ENCODE measurements at regions not wholly inside any gene's neighbourhood (a gene's known extent, or its start where the extent isn't known, plus 50 kb on each side); places are given as distances from the start of the nearest gene placed in this dataset.

DNA sequence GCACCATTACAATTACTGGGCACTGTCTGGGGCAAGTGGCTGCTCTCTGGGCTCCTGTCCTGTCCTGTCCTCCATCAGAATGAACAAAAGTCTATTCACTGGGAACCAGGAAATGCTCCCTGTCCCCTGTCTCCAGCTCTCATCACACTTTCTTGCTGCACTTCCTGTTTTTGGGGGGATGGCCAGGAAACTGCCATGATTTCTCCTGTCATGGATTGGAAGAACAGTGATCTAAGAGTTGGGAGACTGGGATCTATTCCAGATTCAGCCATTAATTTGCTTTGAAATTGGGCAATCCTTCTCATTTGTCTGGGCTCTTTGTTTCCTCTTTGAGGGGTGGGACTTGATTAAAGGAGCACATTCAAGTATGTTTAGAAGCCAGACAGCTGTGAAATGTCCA is 61.4 kb upstream of the KIRREL3 start:
- H3K9me3 Mint-ChIP-seq, result no peaks in the 10 kb centered on the region
- Histone ChIP-seq H3K79me2 (replicated peaks; ENCODE audit: insufficient read depth) (no peaks in the 10 kb centered on the region), H3K4me3 (no peak overlapping the region), H3F3A (replicated peaks; ENCODE audit: low read depth) (no peaks in the 10 kb centered on the region), H3K4me1 (ENCODE audit: insufficient read depth) (peaks cover 4% of the 10 kb centered on the region; the same call in 1 of the 2 replicates), H3K27me3 (ENCODE audit: insufficient read depth) (no peaks in the 10 kb centered on the region), H3K4me2 (no peak overlapping the region), H4K20me1 (replicated peaks; ENCODE audit: insufficient read depth) (no peaks in the 10 kb centered on the region), H3K27ac (ENCODE audit: low read depth) (no peak overlapping the region), H3K36me3 (ENCODE audit: insufficient read depth) (no peaks in the 10 kb centered on the region), H2AFZ (peak overlapping the region; percentile 47; the same call in 1 of the 2 replicates), H3K9me2 (ENCODE audit: insufficient read depth) (0 out of 2 replicates have a peak, but pooled peaks cover 7% of the 10 kb centered on the region)
- H3K27me3 Mint-ChIP-seq (ENCODE audit: insufficient read depth, low read depth, poor library complexity), result peaks cover 7% of the 10 kb centered on the region
- H3K36me3 Mint-ChIP-seq (ENCODE audit: low read depth), result no peaks in the 10 kb centered on the region
- H3K4me3 Mint-ChIP-seq, result no peak overlapping the region
- ATAC-seq, result no peak
- TF ChIP-seq JUNB (IDR thresholded peaks at IDR 0.05; ENCODE audit: unreplicated experiment) (no peak), EZH2phosphoT487 (IDR thresholded peaks at IDR 0.05; ENCODE audit: unreplicated experiment) (no peak), POLR2AphosphoS5 (IDR thresholded peaks at IDR 0.05; ENCODE audit: low read depth) (no peak), ZNF114 (CRISPR knock-in tag; IDR thresholded peaks at IDR 0.05) (no peak), STAT1 (IDR thresholded peaks at IDR 0.05; ENCODE audit: unreplicated experiment) (no peak), CREB1 (CRISPR knock-in tag; IDR thresholded peaks at IDR 0.05; ENCODE audit: low read depth) (no peak), NANOG (IDR thresholded peaks at IDR 0.05; ENCODE audit: borderline replicate concordance) (no peak), ZNF331 (CRISPR knock-in tag; IDR thresholded peaks at IDR 0.05; ENCODE audit: low read depth) (no peak), EZH2 (IDR thresholded peaks at IDR 0.05; ENCODE audit: low read depth, unreplicated experiment) (no peak)
- TF ChIP-seq, protein P1, sequence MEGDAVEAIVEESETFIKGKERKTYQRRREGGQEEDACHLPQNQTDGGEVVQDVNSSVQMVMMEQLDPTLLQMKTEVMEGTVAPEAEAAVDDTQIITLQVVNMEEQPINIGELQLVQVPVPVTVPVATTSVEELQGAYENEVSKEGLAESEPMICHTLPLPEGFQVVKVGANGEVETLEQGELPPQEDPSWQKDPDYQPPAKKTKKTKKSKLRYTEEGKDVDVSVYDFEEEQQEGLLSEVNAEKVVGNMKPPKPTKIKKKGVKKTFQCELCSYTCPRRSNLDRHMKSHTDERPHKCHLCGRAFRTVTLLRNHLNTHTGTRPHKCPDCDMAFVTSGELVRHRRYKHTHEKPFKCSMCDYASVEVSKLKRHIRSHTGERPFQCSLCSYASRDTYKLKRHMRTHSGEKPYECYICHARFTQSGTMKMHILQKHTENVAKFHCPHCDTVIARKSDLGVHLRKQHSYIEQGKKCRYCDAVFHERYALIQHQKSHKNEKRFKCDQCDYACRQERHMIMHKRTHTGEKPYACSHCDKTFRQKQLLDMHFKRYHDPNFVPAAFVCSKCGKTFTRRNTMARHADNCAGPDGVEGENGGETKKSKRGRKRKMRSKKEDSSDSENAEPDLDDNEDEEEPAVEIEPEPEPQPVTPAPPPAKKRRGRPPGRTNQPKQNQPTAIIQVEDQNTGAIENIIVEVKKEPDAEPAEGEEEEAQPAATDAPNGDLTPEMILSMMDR (conservative IDR thresholded peaks at IDR 0.05; ENCODE audit: low read depth in 2 of 2), result no peak
- TF ChIP-seq, protein P2, sequence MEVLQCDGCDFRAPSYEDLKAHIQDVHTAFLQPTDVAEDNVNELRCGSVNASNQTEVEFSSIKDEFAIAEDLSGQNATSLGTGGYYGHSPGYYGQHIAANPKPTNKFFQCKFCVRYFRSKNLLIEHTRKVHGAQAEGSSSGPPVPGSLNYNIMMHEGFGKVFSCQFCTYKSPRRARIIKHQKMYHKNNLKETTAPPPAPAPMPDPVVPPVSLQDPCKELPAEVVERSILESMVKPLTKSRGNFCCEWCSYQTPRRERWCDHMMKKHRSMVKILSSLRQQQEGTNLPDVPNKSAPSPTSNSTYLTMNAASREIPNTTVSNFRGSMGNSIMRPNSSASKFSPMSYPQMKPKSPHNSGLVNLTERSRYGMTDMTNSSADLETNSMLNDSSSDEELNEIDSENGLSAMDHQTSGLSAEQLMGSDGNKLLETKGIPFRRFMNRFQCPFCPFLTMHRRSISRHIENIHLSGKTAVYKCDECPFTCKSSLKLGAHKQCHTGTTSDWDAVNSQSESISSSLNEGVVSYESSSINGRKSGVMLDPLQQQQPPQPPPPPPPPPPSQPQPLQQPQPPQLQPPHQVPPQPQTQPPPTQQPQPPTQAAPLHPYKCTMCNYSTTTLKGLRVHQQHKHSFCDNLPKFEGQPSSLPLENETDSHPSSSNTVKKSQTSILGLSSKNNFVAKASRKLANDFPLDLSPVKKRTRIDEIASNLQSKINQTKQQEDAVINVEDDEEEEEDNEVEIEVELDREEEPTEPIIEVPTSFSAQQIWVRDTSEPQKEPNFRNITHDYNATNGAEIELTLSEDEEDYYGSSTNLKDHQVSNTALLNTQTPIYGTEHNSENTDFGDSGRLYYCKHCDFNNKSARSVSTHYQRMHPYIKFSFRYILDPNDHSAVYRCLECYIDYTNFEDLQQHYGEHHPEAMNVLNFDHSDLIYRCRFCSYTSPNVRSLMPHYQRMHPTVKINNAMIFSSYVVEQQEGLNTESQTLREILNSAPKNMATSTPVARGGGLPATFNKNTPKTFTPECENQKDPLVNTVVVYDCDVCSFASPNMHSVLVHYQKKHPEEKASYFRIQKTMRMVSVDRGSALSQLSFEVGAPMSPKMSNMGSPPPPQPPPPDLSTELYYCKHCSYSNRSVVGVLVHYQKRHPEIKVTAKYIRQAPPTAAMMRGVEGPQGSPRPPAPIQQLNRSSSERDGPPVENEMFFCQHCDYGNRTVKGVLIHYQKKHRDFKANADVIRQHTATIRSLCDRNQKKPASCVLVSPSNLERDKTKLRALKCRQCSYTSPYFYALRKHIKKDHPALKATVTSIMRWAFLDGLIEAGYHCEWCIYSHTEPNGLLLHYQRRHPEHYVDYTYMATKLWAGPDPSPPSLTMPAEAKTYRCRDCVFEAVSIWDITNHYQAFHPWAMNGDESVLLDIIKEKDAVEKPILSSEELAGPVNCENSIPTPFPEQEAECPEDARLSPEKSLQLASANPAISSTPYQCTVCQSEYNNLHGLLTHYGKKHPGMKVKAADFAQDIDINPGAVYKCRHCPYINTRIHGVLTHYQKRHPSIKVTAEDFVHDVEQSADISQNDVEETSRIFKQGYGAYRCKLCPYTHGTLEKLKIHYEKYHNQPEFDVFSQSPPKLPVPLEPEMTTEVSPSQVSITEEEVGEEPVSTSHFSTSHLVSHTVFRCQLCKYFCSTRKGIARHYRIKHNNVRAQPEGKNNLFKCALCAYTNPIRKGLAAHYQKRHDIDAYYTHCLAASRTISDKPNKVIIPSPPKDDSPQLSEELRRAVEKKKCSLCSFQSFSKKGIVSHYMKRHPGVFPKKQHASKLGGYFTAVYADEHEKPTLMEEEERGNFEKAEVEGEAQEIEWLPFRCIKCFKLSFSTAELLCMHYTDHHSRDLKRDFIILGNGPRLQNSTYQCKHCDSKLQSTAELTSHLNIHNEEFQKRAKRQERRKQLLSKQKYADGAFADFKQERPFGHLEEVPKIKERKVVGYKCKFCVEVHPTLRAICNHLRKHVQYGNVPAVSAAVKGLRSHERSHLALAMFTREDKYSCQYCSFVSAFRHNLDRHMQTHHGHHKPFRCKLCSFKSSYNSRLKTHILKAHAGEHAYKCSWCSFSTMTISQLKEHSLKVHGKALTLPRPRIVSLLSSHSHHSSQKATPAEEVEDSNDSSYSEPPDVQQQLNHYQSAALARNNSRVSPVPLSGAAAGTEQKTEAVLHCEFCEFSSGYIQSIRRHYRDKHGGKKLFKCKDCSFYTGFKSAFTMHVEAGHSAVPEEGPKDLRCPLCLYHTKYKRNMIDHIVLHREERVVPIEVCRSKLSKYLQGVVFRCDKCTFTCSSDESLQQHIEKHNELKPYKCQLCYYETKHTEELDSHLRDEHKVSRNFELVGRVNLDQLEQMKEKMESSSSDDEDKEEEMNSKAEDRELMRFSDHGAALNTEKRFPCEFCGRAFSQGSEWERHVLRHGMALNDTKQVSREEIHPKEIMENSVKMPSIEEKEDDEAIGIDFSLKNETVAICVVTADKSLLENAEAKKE (CRISPR knock-in tag; IDR thresholded peaks at IDR 0.05), result no peak
- TF ChIP-seq, protein P3, sequence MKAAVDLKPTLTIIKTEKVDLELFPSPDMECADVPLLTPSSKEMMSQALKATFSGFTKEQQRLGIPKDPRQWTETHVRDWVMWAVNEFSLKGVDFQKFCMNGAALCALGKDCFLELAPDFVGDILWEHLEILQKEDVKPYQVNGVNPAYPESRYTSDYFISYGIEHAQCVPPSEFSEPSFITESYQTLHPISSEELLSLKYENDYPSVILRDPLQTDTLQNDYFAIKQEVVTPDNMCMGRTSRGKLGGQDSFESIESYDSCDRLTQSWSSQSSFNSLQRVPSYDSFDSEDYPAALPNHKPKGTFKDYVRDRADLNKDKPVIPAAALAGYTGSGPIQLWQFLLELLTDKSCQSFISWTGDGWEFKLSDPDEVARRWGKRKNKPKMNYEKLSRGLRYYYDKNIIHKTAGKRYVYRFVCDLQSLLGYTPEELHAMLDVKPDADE (IDR thresholded peaks at IDR 0.05), result no peak
- TF ChIP-seq, protein P4, sequence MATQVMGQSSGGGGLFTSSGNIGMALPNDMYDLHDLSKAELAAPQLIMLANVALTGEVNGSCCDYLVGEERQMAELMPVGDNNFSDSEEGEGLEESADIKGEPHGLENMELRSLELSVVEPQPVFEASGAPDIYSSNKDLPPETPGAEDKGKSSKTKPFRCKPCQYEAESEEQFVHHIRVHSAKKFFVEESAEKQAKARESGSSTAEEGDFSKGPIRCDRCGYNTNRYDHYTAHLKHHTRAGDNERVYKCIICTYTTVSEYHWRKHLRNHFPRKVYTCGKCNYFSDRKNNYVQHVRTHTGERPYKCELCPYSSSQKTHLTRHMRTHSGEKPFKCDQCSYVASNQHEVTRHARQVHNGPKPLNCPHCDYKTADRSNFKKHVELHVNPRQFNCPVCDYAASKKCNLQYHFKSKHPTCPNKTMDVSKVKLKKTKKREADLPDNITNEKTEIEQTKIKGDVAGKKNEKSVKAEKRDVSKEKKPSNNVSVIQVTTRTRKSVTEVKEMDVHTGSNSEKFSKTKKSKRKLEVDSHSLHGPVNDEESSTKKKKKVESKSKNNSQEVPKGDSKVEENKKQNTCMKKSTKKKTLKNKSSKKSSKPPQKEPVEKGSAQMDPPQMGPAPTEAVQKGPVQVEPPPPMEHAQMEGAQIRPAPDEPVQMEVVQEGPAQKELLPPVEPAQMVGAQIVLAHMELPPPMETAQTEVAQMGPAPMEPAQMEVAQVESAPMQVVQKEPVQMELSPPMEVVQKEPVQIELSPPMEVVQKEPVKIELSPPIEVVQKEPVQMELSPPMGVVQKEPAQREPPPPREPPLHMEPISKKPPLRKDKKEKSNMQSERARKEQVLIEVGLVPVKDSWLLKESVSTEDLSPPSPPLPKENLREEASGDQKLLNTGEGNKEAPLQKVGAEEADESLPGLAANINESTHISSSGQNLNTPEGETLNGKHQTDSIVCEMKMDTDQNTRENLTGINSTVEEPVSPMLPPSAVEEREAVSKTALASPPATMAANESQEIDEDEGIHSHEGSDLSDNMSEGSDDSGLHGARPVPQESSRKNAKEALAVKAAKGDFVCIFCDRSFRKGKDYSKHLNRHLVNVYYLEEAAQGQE (IDR thresholded peaks at IDR 0.05; ENCODE audit: unreplicated experiment), result no peak
- H3K27ac Mint-ChIP-seq, result no peak overlapping the region
- H3K4me1 Mint-ChIP-seq, result peaks cover 15% of the 10 kb centered on the region
- no peak for DNase-seq (ENCODE audit: low spot score)

Data from GM23338 (cell line).